ENCODE measurements at regions not wholly inside any gene's neighbourhood (a gene's known extent, or its start where the extent isn't known, plus 50 kb on each side); places are given as distances from the start of the nearest gene placed in this dataset.

DNA sequence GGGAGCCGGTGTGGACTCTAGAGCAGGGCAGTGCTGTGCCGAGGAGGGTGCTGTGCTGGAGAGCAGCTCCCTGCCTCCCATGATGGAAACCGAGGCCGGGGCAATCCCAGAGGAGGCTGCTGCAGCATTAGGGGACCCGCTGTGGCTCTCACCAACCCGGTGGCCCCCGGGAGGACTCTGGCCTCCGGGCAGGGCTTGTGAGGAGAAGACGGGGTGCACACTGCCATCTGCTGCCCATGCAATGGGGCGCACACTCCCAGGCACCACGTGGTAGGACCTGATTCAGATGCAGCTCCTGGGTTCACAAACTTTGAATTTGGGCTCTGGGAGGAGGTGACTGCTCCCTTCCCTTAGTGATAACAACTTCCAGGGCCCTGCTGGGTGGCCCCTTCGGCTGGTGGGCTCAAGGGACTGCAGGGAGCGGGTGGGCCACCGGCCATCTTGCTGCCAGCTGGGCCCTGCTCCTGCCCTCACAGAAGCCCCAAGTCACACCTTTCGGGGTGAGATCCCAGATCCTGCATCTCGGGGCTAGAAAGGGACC lies 93.8 kb upstream of the FGF3 start:
- TF ChIP-seq, protein P1, sequence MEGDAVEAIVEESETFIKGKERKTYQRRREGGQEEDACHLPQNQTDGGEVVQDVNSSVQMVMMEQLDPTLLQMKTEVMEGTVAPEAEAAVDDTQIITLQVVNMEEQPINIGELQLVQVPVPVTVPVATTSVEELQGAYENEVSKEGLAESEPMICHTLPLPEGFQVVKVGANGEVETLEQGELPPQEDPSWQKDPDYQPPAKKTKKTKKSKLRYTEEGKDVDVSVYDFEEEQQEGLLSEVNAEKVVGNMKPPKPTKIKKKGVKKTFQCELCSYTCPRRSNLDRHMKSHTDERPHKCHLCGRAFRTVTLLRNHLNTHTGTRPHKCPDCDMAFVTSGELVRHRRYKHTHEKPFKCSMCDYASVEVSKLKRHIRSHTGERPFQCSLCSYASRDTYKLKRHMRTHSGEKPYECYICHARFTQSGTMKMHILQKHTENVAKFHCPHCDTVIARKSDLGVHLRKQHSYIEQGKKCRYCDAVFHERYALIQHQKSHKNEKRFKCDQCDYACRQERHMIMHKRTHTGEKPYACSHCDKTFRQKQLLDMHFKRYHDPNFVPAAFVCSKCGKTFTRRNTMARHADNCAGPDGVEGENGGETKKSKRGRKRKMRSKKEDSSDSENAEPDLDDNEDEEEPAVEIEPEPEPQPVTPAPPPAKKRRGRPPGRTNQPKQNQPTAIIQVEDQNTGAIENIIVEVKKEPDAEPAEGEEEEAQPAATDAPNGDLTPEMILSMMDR (IDR thresholded peaks at IDR 0.05) = no peak
- no peak for TF ChIP-seq POLR2AphosphoS5 (IDR thresholded peaks at IDR 0.05)
- TF ChIP-seq POLR2A (IDR thresholded peaks at IDR 0.05) = no peak
- TF ChIP-seq EP300 (IDR thresholded peaks at IDR 0.05) = no peak

Measured in sigmoid colon (tissue), 4 donors.